Stomach (tissue), 4 donors: ENCODE measurements at regions not wholly inside any gene's neighbourhood (a gene's known extent, or its start where the extent isn't known, plus 50 kb on each side); places are given as distances from the start of the nearest gene placed in this dataset.

Source experiments
- CTCF ChIP-seq, 7 experiments: fragments of 450-650 bp in 4 of 7; fragments of 200-600 bp in 3 of 7; sonication (generic) in 3 of 7; IDR thresholded peaks; one replicate each; pipeline ENCODE4 v1.5.1; 2016 to 2019; ENCODE audit warnings: antibody characterized with exemption in 7 of 7, control low read depth in 2 of 7, mild to moderate bottlenecking in 1 of 7
- POLR2A ChIP-seq, 4 donors: fragments of 450-650 bp; IDR thresholded peaks; one replicate each; pipeline ENCODE4 v1.6.1; 2016; ENCODE audit warnings: antibody characterized with exemption in 4 of 4, control low read depth in 2 of 4, mild to moderate bottlenecking in 1 of 4, moderate library complexity in 1 of 4

GRCh38 chr3:72012363-72012762, 227.4 kb upstream of the PROK2 start:
- TF ChIP-seq POLR2A (IDR thresholded peaks at IDR 0.05) (no peak), CTCF (IDR thresholded peaks at IDR 0.05) (no peak)
